Keratinocyte (primary cell): ENCODE measurements at regions not wholly inside any gene's neighbourhood (a gene's known extent, or its start where the extent isn't known, plus 50 kb on each side); places are given as distances from the start of the nearest gene placed in this dataset.

Experiments used
- DNase-seq: peaks from one replicate; pipeline ENCODE4 v3.0.0-alpha.2; 2011; ENCODE audit warnings: low read depth, missing footprints, low spot score
- FAIRE-seq: peaks from 2 replicates; lab custom pipeline; 2011; peaks lifted over from hg19 to GRCh38; lab: Jason Lieb, UNC
- H2AFZ ChIP-seq: 2 replicates; pipeline ENCODE4 v1.6.0; 2012; ENCODE audit warnings: low read length, control low read depth, inconsistent platforms; ENCODE audit not compliant: control insufficient read depth
- H3K27ac ChIP-seq: 2 replicates; pipeline ENCODE4 v1.5.1; 2011; ENCODE audit warnings: low read length; ENCODE audit not compliant: control insufficient read depth, insufficient read depth
- H3K27me3 ChIP-seq: 3 replicates; pipeline ENCODE4 v1.6.0; 2011; ENCODE audit warnings: low read length; ENCODE audit not compliant: control insufficient read depth, insufficient read depth; ENCODE audit errors: extremely low read depth
- H3K36me3 ChIP-seq, 2 experiments: 2 replicates in 1 of 2; 3 replicates in 1 of 2; pipeline ENCODE4 v1.5.1; 2011; ENCODE audit warnings: low read length in 2 of 2, mild to moderate bottlenecking in 1 of 2; ENCODE audit not compliant: control insufficient read depth in 2 of 2, insufficient read depth in 2 of 2; ENCODE audit errors: extremely low read depth in 1 of 2
- H3K4me1 ChIP-seq: 3 replicates; pipeline ENCODE4 v1.5.1; 2011; ENCODE audit warnings: low read length; ENCODE audit not compliant: control insufficient read depth, insufficient read depth; ENCODE audit errors: extremely low read depth
- H3K4me2 ChIP-seq: 3 replicates; pipeline ENCODE4 v1.6.0; 2011; ENCODE audit warnings: low read depth, low read length; ENCODE audit not compliant: control insufficient read depth, insufficient read depth; ENCODE audit errors: extremely low read depth
- H3K4me3 ChIP-seq, 3 experiments: fragments of 200-600 bp in 1 of 3; sonication (generic) in 1 of 3; 2 replicates in 2 of 3; 3 replicates in 1 of 3; pipeline ENCODE4 v1.5.1; 2011 to 2016; ENCODE audit warnings: low read length in 3 of 3, mild to moderate bottlenecking in 3 of 3, control low read depth in 2 of 3, inconsistent platforms in 1 of 3, low read depth in 1 of 3, mixed read lengths in 1 of 3, mixed run types in 1 of 3, moderate library complexity in 1 of 3; ENCODE audit not compliant: control insufficient read depth in 2 of 3, insufficient read depth in 2 of 3; ENCODE audit errors: extremely low read depth in 1 of 3
- H3K79me2 ChIP-seq: 2 replicates; pipeline ENCODE4 v1.6.0; 2012; ENCODE audit warnings: low read length; ENCODE audit not compliant: control insufficient read depth, insufficient read depth
- H3K9ac ChIP-seq: 3 replicates; pipeline ENCODE4 v1.6.0; 2011; ENCODE audit warnings: low read length; ENCODE audit not compliant: control insufficient read depth, insufficient read depth; ENCODE audit errors: extremely low read depth
- H3K9me1 ChIP-seq: 3 replicates; pipeline ENCODE4 v1.6.0; 2011; ENCODE audit warnings: low read length; ENCODE audit not compliant: control insufficient read depth, insufficient read depth; ENCODE audit errors: extremely low read depth
- H3K9me3 ChIP-seq: 2 replicates; pipeline ENCODE4 v1.5.1; 2012; ENCODE audit warnings: low read depth, low read length; ENCODE audit not compliant: control insufficient read depth
- H4K20me1 ChIP-seq: 3 replicates; pipeline ENCODE4 v1.6.0; 2011; ENCODE audit warnings: low read length; ENCODE audit not compliant: control insufficient read depth, insufficient read depth; ENCODE audit errors: extremely low read depth
- CTCF ChIP-seq, 3 experiments: IDR thresholded peaks in 1 of 3; conservative IDR thresholded peaks in 1 of 3; optimal IDR thresholded peaks in 1 of 3; 2 replicates in 2 of 3; 3 replicates in 1 of 3; pipeline versions ENCODE3 to v1.5.1; 2011; ENCODE audit warnings: low read length in 3 of 3, mild to moderate bottlenecking in 3 of 3, moderate library complexity in 2 of 3, control low read depth in 1 of 3, inconsistent platforms in 1 of 3; ENCODE audit not compliant: insufficient read depth in 2 of 3; ENCODE audit errors: extremely low read depth in 1 of 3
- EZH2 ChIP-seq: IDR thresholded peaks from one replicate; pipeline ENCODE4 v1.6.1; 2012; ENCODE audit warnings: inconsistent platforms, mild to moderate bottlenecking, low read length, moderate library complexity
- dilution Hi-C: fragments of 300-500 bp; cut with MboI; formaldehyde crosslinking; loops from one replicate; pipeline ENCODE4 v1.7.0; 2020; ENCODE audit warnings: low sequenced_read_pairs; ENCODE audit not compliant: extremely low pct_ligation_motif_present

DNA sequence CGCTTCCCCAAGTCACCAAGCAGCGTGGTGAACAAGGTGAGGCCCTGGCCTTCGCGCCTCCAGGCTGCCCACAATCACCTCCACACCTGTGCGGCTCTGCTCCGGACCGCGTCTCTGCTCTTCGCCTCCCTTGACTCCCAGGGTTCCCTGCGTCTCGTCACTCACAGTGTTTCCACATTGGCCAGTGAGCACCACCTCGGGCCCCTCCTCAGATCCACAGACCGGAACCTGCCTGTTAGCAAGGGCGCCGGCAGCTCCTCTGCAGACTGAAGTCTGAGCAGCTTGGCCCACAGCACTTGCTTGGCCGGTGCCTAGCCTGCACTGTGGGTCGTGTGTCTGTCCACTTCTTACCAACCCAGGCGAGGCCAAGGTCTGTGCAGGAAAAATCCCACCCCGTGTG, 155.3 kb upstream of the ALKAL2 start:
- Histone ChIP-seq H3K9me1 (no peaks in the 10 kb centered on the region), H3K36me3 (no peaks in the 10 kb centered on the region), H3K4me3 (no peak overlapping the region), H3K9ac (no peak overlapping the region), H2AFZ (no peak overlapping the region), H3K9me3 (peaks cover 2% of the 10 kb centered on the region), H3K27ac (no peak overlapping the region), H3K79me2 (no peaks in the 10 kb centered on the region), H4K20me1 (no peaks in the 10 kb centered on the region), H3K27me3 (no peaks in the 10 kb centered on the region), H3K4me2 (no peak overlapping the region), H3K4me1 (no peaks in the 10 kb centered on the region)
- dilution Hi-C loops, result no loop called here
- TF ChIP-seq CTCF (optimal IDR thresholded peaks at IDR 0.05 in 1 of 3, IDR thresholded peaks at IDR 0.05 in 1 of 3, conservative IDR thresholded peaks at IDR 0.05 in 1 of 3; ENCODE audit: extremely low read depth in 1 of 3, insufficient read depth in 2 of 3, low read length in 3 of 3), result no peak
- TF ChIP-seq EZH2, result no peak
- DNase-seq (no peak), FAIRE-seq (no peak)

GRCh38 chr2:441258-442022, 153.5 kb upstream of the ALKAL2 start:
- FAIRE-seq, result no peak
- dilution Hi-C loops, result no loop called here
- H3K27me3 ChIP-seq, result no peaks in the 10 kb centered on the region
- no peak overlapping the region for H3K9ac ChIP-seq
- no peak for TF ChIP-seq EZH2
- TF ChIP-seq CTCF (optimal IDR thresholded peaks at IDR 0.05 in 1 of 3, IDR thresholded peaks at IDR 0.05 in 1 of 3, conservative IDR thresholded peaks at IDR 0.05 in 1 of 3; ENCODE audit: extremely low read depth in 1 of 3, insufficient read depth in 2 of 3, low read length in 3 of 3), result no peak
- H3K9me1 ChIP-seq, result no peaks in the 10 kb centered on the region
- H3K9me3 ChIP-seq, result peaks cover 2% of the 10 kb centered on the region
- no peaks in the 10 kb centered on the region for H3K36me3 ChIP-seq
- no peaks in the 10 kb centered on the region for H3K79me2 ChIP-seq
- H3K4me2 ChIP-seq, result no peak overlapping the region
- no peak for DNase-seq
- H4K20me1 ChIP-seq, result no peaks in the 10 kb centered on the region
- H3K4me1 ChIP-seq, result no peaks in the 10 kb centered on the region
- H3K27ac ChIP-seq, result no peak overlapping the region
- no peak overlapping the region for H2AFZ ChIP-seq
- no peak overlapping the region for H3K4me3 ChIP-seq
